Stimulated activated CD8-positive, alpha-beta memory T cell treated with anti-CD3 and anti-CD28 coated beads, Interleukin-4, amount 100 ng/mL, for 1 hour (primary cell): ENCODE measurements at regions not wholly inside any gene's neighbourhood (a gene's known extent, or its start where the extent isn't known, plus 50 kb on each side); places are given as distances from the start of the nearest gene placed in this dataset.

Experiments
- DNase-seq, 2 donors: peaks; one replicate each; pipeline ENCODE4 v3.0.0-alpha.2; 2020; ENCODE audit warnings: low read depth in 2 of 2, low spot score in 1 of 2

- no peak for DNase-seq
Observed at GRCh38 chr4:138927072-138927471, 88.5 kb upstream of the NOCT start.

- DNase-seq: no peak
Observed at GRCh38 chr4:138925495-138925894, 90.1 kb upstream of the NOCT start.

- no peak for DNase-seq
Observed at GRCh38 chr4:138919094-138919936, 96.3 kb upstream of the NOCT start.

- DNase-seq: no peak
Observed at GRCh38 chr4:138918169-138918869, 97.3 kb upstream of the NOCT start.

GRCh38 chr4:138916763-138917162, 98.8 kb upstream of the NOCT start:
- DNase-seq: no peak

GRCh38 chr4:138915756-138916155, 99.8 kb upstream of the NOCT start:
- no peak for DNase-seq

- no peak for DNase-seq
Observed at GRCh38 chr4:138912704-138913340, 102.8 kb upstream of the NOCT start.

- no peak for DNase-seq
Observed at GRCh38 chr4:138911909-138912703, 103.5 kb upstream of the NOCT start.

GRCh38 chr4:138910914-138911336, 104.7 kb upstream of the NOCT start:
- no peak for DNase-seq

- no peak for DNase-seq
Observed at GRCh38 chr4:138910195-138910913, 105.2 kb upstream of the NOCT start.

- DNase-seq: no peak
Observed at GRCh38 chr4:138909587-138909986, 106.0 kb upstream of the NOCT start.

GRCh38 chr4:138908134-138908533, 107.4 kb upstream of the NOCT start:
- no peak for DNase-seq

- DNase-seq: no peak
Observed at GRCh38 chr4:138907174-138907573, 108.4 kb upstream of the NOCT start.

GRCh38 chr4:138904793-138905192, 110.8 kb upstream of the NOCT start:
- no peak for DNase-seq

GRCh38 chr4:138903185-138903584, 112.4 kb upstream of the NOCT start:
- DNase-seq: no peak

GRCh38 chr4:138902705-138903104, 112.9 kb upstream of the NOCT start:
- DNase-seq: no peak

GRCh38 chr4:138901177-138901576, 114.4 kb upstream of the NOCT start:
- DNase-seq: no peak

- no peak for DNase-seq
Observed at GRCh38 chr4:138899999-138900398, 115.6 kb upstream of the NOCT start.

- no peak for DNase-seq
Observed at GRCh38 chr4:138898282-138898681, 117.3 kb upstream of the NOCT start.

GRCh38 chr4:138897811-138898226, 117.8 kb upstream of the NOCT start:
- no peak for DNase-seq

- DNase-seq: no peak
Observed at GRCh38 chr4:138894709-138895108, 120.9 kb upstream of the NOCT start.
